SK-MEL-5 (cell line): ENCODE measurements at regions not wholly inside any gene's neighbourhood (a gene's known extent, or its start where the extent isn't known, plus 50 kb on each side); places are given as distances from the start of the nearest gene placed in this dataset.

Experiments used
- DNase-seq: peaks from one replicate; pipeline ENCODE4 v3.0.0-alpha.2; 2016; ENCODE audit warnings: low read depth, low spot score
- in situ Hi-C: cut with HindIII; loops from 2 replicates; pipeline ENCODE4 v1.10.0; 2016; ENCODE audit warnings: low sequenced_read_pairs, high pct_unique_total_duplicates, low pct_unique_long_range_greater_than_20kb

- in situ Hi-C loops, result no loop called here
- no peak for DNase-seq
Observed at GRCh38 chr2:128423788-128424165, 105.1 kb upstream of the HS6ST1 start.

- DNase-seq, result no peak
- in situ Hi-C loops, result no loop called here
Observed at GRCh38 chr2:128424406-128425171, 105.9 kb upstream of the HS6ST1 start.

GRCh38 chr2:128425216-128425615, 106.5 kb upstream of the HS6ST1 start:
- in situ Hi-C loops, result no loop called here
- no peak for DNase-seq

DNA sequence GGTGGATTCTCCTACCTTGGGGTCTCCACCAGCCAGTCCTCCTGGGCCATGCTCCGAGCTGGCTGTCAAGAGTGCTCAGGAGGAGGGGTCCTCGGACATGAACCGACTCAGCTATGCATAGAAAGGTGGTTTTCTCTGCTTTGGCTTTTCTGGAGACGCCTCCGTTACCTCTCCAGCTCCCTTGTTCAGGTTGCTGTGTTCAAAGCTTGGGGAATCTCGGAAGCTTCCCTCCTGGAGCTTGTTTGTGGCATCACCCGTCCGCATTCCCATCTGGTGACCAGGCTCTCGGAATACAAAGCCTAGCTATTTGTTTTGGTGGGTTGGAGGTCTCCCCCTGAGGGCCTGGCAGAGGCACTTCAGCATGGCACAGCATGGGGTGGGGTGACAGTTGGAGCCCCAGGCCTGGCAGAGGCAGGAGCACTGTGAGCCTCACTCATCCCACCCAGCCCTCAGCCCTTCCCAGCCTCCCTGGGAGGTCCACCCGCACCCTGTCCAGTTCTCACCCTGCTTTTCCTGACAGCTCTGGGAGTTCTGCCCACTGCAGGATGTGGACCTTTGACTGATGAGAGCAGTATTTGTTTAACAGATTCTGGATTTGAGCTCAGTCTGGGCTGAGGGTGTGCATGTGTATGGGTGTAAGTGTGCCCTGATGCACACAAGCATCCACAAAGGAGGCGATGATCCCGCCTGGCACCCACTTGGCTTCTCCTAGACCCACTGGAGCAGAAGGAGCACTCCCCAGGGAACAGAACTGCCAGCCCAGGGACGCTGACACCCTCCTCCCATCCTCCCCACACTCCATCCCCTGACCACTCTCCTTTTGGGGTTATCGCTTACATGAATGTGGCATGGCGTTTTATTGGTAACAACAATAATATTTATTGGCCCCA, 107.3 kb upstream of the HS6ST1 start:
- DNase-seq, result no peak
- in situ Hi-C loops, result no loop called here

DNA sequence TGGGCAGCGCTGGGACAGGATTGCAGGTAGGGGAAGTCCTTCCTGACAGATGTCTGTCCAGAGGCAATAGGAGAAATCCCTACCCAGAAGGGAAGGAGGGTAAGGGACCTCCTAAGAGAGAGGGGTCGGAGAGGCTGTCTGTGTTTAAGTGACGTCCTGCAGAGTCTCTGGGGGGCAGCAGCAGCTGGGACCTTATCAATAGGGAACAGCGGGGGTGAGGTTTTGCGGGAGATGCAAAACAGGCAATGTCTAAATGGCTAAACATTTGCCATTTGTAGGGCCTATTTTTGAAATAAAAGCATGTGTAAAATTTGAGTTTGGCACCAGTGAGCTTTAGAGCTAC, 108.7 kb upstream of the HS6ST1 start:
- no peak for DNase-seq
- in situ Hi-C loops, result no loop called here

GRCh38 chr2:128428415-128428814, 109.7 kb upstream of the HS6ST1 start:
- in situ Hi-C loops, result no loop called here
- DNase-seq, result no peak

GRCh38 chr2:128432423-128432822, 113.8 kb upstream of the HS6ST1 start:
- no peak for DNase-seq
- in situ Hi-C loops, result no loop called here

- in situ Hi-C loops, result no loop called here
- DNase-seq, result no peak
Observed at GRCh38 chr2:128433911-128434550, 115.4 kb upstream of the HS6ST1 start.

- DNase-seq, result no peak
- in situ Hi-C loops, result no loop called here
Observed at GRCh38 chr2:128435576-128436478, 117.2 kb upstream of the HS6ST1 start.

DNA sequence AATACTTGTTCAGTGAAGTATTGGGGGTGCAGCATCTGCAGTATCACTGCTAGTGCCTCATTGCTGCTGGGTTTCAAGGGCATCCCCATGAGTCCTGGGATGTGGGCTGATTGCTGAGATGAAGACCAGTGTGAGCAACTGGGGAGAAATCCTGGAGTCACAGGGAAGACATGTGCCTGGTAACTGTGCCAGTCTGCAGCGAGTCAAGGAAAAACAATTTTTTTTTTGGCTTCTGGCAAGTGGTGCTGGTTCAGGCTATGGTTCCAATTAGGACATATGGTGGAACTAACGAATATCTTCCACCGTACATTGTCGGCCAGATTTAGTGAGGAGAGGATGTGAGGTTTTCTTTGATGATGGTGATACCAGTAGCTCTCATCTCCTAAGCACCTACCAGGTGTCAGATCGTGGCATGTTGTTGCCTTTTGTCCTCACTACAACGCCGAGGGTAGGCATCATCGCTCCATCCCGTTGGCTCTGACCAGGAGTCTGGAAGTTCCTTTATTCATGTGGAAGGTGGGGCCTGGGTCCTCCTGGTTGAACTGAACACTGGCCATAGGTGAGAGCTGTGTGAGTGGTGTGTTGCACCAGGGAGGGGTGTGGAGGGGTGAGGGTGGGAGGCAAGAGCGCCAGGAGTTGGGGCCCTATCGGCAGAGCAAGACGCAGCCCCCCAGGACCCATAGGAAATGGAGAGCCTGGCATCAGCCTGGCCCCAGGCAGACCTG, 118.0 kb upstream of the HS6ST1 start:
- in situ Hi-C loops, result no loop called here
- DNase-seq, result no peak

DNA sequence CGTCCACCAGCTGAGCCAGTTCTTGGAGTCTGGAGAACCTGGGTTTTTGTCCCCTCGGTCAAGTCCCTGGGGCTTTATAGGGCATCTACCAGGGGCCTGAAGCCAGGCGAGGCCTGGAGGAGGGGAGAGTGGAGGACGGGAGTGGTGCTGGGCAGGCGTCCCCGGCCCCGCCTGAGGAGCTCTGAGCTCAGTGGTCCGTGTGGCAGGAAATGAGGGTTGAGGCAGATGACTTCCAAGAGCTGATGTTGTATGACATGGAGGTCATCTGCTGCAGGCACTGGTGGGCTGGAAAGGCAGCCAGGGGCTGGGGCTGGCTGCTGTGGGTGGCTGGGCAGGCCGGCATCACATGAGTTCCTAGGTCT, 118.5 kb upstream of the HS6ST1 start:
- in situ Hi-C loops, result no loop called here
- no peak for DNase-seq

DNA sequence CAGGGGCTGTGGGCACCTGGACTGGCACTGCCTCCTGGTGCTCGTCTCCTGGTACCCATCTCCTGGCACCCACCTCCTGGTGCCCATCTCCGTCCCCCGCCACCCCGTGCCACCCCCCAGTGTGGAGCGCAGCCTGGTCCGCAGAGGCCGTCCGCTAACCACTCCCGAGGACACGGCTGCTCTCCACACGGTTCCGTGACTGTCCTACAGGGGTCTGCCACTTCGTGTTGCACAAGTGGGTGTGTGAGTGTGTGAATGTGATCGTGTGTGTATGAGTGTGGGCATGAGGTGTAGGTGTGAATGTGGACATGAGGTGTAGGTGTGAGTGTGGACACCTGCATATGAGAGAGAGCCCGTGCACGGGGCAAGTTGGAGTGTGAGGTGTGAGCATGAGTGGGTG, 119.4 kb upstream of the HS6ST1 start:
- in situ Hi-C loops, result no loop called here
- no peak for DNase-seq

DNA sequence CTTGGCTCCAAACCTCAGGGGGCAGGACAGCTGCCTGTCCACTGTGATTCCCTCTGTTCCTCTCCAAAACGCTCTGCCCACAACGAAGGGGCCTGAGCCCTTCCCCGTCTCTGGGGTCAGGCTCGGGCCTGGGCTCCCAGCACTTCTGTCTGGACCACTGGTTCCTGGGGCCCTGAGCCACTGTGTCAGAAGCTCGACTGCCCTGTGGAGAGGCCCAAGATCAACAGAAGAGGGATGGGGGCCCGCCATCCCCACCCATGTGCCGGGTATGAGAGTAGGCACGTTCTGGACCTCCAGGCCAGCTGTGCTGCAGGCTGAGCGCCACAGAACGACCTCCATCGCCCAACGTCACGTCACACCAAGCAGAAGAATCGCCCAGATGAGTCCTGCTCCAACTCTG, 119.9 kb upstream of the HS6ST1 start:
- DNase-seq, result no peak
- in situ Hi-C loops, result no loop called here

DNA sequence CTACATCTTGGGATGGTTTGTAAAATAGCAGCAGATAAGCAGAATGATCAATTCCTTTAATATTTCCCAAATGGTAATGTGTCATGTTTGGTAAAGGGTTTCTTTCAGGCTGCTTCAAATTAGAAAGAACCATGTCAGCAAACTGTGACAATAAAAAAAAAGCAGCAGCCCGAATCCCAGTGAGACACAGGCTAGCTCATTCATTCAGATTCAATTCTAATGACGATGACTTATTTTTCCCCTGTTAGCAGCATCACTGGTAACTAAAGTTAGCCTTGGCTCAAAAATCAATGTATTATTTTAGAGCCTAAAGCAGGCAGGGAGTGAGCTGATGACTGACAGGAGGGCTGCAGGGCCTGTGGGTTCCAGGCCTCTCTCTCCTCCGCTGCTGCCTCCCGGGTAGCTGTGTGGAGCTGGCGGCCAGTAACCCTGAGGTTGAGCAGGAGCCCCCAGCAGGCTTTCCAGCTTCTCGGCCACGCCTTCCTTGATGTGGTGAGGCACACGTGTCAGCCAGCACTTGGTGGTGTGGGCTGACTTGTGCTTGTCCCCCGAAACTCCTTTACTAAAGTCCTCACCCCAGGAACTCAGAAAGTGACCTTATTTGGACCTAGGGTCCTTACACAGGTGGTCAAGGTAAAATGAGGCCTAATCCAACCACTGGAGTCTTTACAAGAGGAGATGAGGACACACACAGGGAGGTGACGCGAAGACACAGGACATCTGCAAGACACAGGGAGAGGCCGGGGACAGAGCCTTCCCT, 120.5 kb upstream of the HS6ST1 start:
- in situ Hi-C loops, result no loop called here
- no peak for DNase-seq

GRCh38 chr2:128439791-128440665, 121.4 kb upstream of the HS6ST1 start:
- no peak for DNase-seq
- in situ Hi-C loops, result no loop called here
